ENCODE measurements at regions not wholly inside any gene's neighbourhood (a gene's known extent, or its start where the extent isn't known, plus 50 kb on each side); places are given as distances from the start of the nearest gene placed in this dataset.

GRCh38 chr2:83665154-83665553 is 793.9 kb downstream of the SUCLG1 start:
- no peaks in the 10 kb centered on the region for H3K36me3 ChIP-seq (ENCODE audit: control insufficient read depth in 2 of 2, extremely low read depth in 1 of 2, insufficient read depth in 2 of 2, low read length in 2 of 2)
- no peaks in the 10 kb centered on the region for H4K20me1 ChIP-seq (ENCODE audit: control insufficient read depth, extremely low read depth, insufficient read depth, low read length)
- no peak overlapping the region for H2AFZ ChIP-seq (ENCODE audit: control insufficient read depth, low read length)
- no peaks in the 10 kb centered on the region for H3K9me3 ChIP-seq (ENCODE audit: control insufficient read depth, low read depth, low read length)
- no peak overlapping the region for H3K9ac ChIP-seq (ENCODE audit: control insufficient read depth, extremely low read depth, insufficient read depth, low read length)
- no peak overlapping the region for H3K4me3 ChIP-seq (ENCODE audit: control insufficient read depth in 2 of 3, extremely low read depth in 1 of 3, insufficient read depth in 2 of 3, low read depth in 1 of 3, low read length in 3 of 3)
- H3K27me3 ChIP-seq (ENCODE audit: control insufficient read depth, extremely low read depth, insufficient read depth, low read length): no peaks in the 10 kb centered on the region
- DNase-seq (ENCODE audit: low read depth, low spot score) (no peak), FAIRE-seq (no peak)
- no peaks in the 10 kb centered on the region for H3K9me1 ChIP-seq (ENCODE audit: control insufficient read depth, extremely low read depth, insufficient read depth, low read length)
- dilution Hi-C loops (cut with MboI; ENCODE audit: extremely low pct_ligation_motif_present, low sequenced_read_pairs): no loop called here
- no peak for TF ChIP-seq EZH2 (IDR thresholded peaks at IDR 0.05; ENCODE audit: low read length)
- TF ChIP-seq, protein P1, sequence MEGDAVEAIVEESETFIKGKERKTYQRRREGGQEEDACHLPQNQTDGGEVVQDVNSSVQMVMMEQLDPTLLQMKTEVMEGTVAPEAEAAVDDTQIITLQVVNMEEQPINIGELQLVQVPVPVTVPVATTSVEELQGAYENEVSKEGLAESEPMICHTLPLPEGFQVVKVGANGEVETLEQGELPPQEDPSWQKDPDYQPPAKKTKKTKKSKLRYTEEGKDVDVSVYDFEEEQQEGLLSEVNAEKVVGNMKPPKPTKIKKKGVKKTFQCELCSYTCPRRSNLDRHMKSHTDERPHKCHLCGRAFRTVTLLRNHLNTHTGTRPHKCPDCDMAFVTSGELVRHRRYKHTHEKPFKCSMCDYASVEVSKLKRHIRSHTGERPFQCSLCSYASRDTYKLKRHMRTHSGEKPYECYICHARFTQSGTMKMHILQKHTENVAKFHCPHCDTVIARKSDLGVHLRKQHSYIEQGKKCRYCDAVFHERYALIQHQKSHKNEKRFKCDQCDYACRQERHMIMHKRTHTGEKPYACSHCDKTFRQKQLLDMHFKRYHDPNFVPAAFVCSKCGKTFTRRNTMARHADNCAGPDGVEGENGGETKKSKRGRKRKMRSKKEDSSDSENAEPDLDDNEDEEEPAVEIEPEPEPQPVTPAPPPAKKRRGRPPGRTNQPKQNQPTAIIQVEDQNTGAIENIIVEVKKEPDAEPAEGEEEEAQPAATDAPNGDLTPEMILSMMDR (optimal IDR thresholded peaks at IDR 0.05 in 1 of 3, IDR thresholded peaks at IDR 0.05 in 1 of 3, conservative IDR thresholded peaks at IDR 0.05 in 1 of 3; ENCODE audit: extremely low read depth in 1 of 3, insufficient read depth in 2 of 3, low read length in 3 of 3): no peak
- no peak overlapping the region for H3K4me2 ChIP-seq (ENCODE audit: control insufficient read depth, extremely low read depth, insufficient read depth, low read depth, low read length)
- H3K4me1 ChIP-seq (ENCODE audit: control insufficient read depth, extremely low read depth, insufficient read depth, low read length): no peaks in the 10 kb centered on the region
- H3K27ac ChIP-seq (ENCODE audit: control insufficient read depth, insufficient read depth, low read length): no peak overlapping the region
- no peaks in the 10 kb centered on the region for H3K79me2 ChIP-seq (ENCODE audit: control insufficient read depth, insufficient read depth, low read length)

DNA sequence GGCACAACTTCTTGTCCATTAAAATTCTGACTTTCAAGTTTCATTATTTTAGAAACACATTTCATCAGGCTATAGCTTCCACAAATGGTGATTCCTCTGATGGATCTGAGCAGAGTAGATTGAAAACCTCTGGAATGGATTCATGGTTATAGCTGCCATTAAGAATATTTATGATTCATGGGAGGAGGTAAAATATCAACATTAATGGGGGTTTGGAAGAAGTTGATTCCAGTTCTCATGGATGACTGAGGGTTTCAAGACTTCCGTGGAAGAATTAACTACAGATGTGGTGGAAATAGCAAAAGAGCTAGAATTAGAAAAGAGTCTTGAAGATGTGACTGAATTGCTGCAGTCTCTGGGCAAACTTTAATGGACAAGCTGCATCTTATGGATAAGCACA is 797.4 kb downstream of the SUCLG1 start:
- H3K36me3 ChIP-seq (ENCODE audit: control insufficient read depth in 2 of 2, extremely low read depth in 1 of 2, insufficient read depth in 2 of 2, low read length in 2 of 2): no peaks in the 10 kb centered on the region
- H3K79me2 ChIP-seq (ENCODE audit: control insufficient read depth, insufficient read depth, low read length): no peaks in the 10 kb centered on the region
- no peaks in the 10 kb centered on the region for H3K4me1 ChIP-seq (ENCODE audit: control insufficient read depth, extremely low read depth, insufficient read depth, low read length)
- no peaks in the 10 kb centered on the region for H3K9me3 ChIP-seq (ENCODE audit: control insufficient read depth, low read depth, low read length)
- no peak overlapping the region for H3K9ac ChIP-seq (ENCODE audit: control insufficient read depth, extremely low read depth, insufficient read depth, low read length)
- no peaks in the 10 kb centered on the region for H3K9me1 ChIP-seq (ENCODE audit: control insufficient read depth, extremely low read depth, insufficient read depth, low read length)
- H3K27me3 ChIP-seq (ENCODE audit: control insufficient read depth, extremely low read depth, insufficient read depth, low read length): no peaks in the 10 kb centered on the region
- H3K4me2 ChIP-seq (ENCODE audit: control insufficient read depth, extremely low read depth, insufficient read depth, low read depth, low read length): no peak overlapping the region
- no peak overlapping the region for H2AFZ ChIP-seq (ENCODE audit: control insufficient read depth, low read length)
- H3K4me3 ChIP-seq (ENCODE audit: control insufficient read depth in 2 of 3, extremely low read depth in 1 of 3, insufficient read depth in 2 of 3, low read depth in 1 of 3, low read length in 3 of 3): no peak overlapping the region
- dilution Hi-C loops (cut with MboI; ENCODE audit: extremely low pct_ligation_motif_present, low sequenced_read_pairs): no loop called here
- no peak for DNase-seq (ENCODE audit: low read depth, low spot score)
- no peaks in the 10 kb centered on the region for H4K20me1 ChIP-seq (ENCODE audit: control insufficient read depth, extremely low read depth, insufficient read depth, low read length)
- H3K27ac ChIP-seq (ENCODE audit: control insufficient read depth, insufficient read depth, low read length): no peak overlapping the region
- no peak for FAIRE-seq
- no peak for TF ChIP-seq EZH2 (IDR thresholded peaks at IDR 0.05; ENCODE audit: low read length)
- TF ChIP-seq, protein P1 (optimal IDR thresholded peaks at IDR 0.05 in 1 of 3, IDR thresholded peaks at IDR 0.05 in 1 of 3, conservative IDR thresholded peaks at IDR 0.05 in 1 of 3; ENCODE audit: extremely low read depth in 1 of 3, insufficient read depth in 2 of 3, low read length in 3 of 3): no peak
